Fibroblast of lung (primary cell): ENCODE measurements at regions not wholly inside any gene's neighbourhood (a gene's known extent, or its start where the extent isn't known, plus 50 kb on each side); places are given as distances from the start of the nearest gene placed in this dataset.

ENCODE experiments used
- DNase-seq, 2 donors: peaks; one replicate each; pipeline versions ENCODE4 v3.0.0 to v3.0.0-alpha.2; 2010; ENCODE audit warnings: low read depth in 2 of 2
- H2AFZ ChIP-seq: 2 replicates; pipeline ENCODE4 v1.5.1; 2012; ENCODE audit warnings: low read length, control low read depth, inconsistent platforms
- H3K27ac ChIP-seq: 2 replicates; pipeline ENCODE4 v1.5.1; 2011; ENCODE audit warnings: low read length, control low read depth; ENCODE audit not compliant: insufficient read depth
- H3K27me3 ChIP-seq: 2 replicates; pipeline ENCODE4 v1.5.1; 2011; ENCODE audit warnings: mild to moderate bottlenecking, low read length; ENCODE audit not compliant: control insufficient read depth, insufficient read depth
- H3K36me3 ChIP-seq: 2 replicates; pipeline ENCODE4 v1.5.1; 2011; ENCODE audit warnings: low read length; ENCODE audit not compliant: control insufficient read depth, insufficient read depth
- H3K4me1 ChIP-seq: 2 replicates; pipeline ENCODE4 v1.5.1; 2011; ENCODE audit warnings: low read length; ENCODE audit not compliant: control insufficient read depth, insufficient read depth; ENCODE audit errors: extremely low read depth
- H3K4me2 ChIP-seq: 2 replicates; pipeline ENCODE4 v1.5.1; 2011; ENCODE audit warnings: low read length, control low read depth; ENCODE audit not compliant: insufficient read depth; ENCODE audit errors: extremely low read depth
- H3K4me3 ChIP-seq, 4 experiments: fragments of 200-600 bp in 1 of 4; sonication (generic) in 1 of 4; replicated peaks in 1 of 4; 2 replicates each; pipeline ENCODE4 v1.5.1; 2011 to 2016; ENCODE audit warnings: low read length in 4 of 4, low read depth in 3 of 4, mild to moderate bottlenecking in 3 of 4, control low read depth in 2 of 4, inconsistent platforms in 1 of 4, mixed read lengths in 1 of 4; ENCODE audit not compliant: insufficient read depth in 1 of 4; ENCODE audit errors: control extremely low read depth in 1 of 4
- H3K79me2 ChIP-seq: 2 replicates; pipeline ENCODE4 v1.5.1; 2012; ENCODE audit warnings: mild to moderate bottlenecking, low read length, inconsistent platforms; ENCODE audit not compliant: control insufficient read depth, insufficient read depth
- H3K9ac ChIP-seq: 2 replicates; pipeline ENCODE4 v1.5.1; 2011; ENCODE audit warnings: mild to moderate bottlenecking, low read length, control low read depth; ENCODE audit not compliant: insufficient read depth
- H3K9me3 ChIP-seq: 2 replicates; pipeline ENCODE4 v1.5.1; 2012; ENCODE audit warnings: low read depth, low read length; ENCODE audit not compliant: control insufficient read depth, insufficient read depth
- H4K20me1 ChIP-seq: 2 replicates; pipeline ENCODE4 v1.5.1; 2011; ENCODE audit warnings: low read length; ENCODE audit not compliant: control insufficient read depth, insufficient read depth; ENCODE audit errors: extremely low read depth
- EZH2 ChIP-seq: IDR thresholded peaks from 2 replicates; pipeline ENCODE4 v1.5.1; 2012; ENCODE audit warnings: low read length, control low read depth, mild to moderate bottlenecking; ENCODE audit errors: missing control alignments
- TF ChIP-seq, protein P1 (sequence below), 2 donors: IDR thresholded peaks in 1 of 2; conservative IDR thresholded peaks in 1 of 2; 1 replicate in 1 of 2; 2 replicates in 1 of 2; pipeline ENCODE4 v1.5.1; 2011 to 2012; ENCODE audit warnings: low read length in 2 of 2, control low read depth in 1 of 2, inconsistent platforms in 1 of 2, low read depth in 1 of 2, mild to moderate bottlenecking in 1 of 2

DNA sequence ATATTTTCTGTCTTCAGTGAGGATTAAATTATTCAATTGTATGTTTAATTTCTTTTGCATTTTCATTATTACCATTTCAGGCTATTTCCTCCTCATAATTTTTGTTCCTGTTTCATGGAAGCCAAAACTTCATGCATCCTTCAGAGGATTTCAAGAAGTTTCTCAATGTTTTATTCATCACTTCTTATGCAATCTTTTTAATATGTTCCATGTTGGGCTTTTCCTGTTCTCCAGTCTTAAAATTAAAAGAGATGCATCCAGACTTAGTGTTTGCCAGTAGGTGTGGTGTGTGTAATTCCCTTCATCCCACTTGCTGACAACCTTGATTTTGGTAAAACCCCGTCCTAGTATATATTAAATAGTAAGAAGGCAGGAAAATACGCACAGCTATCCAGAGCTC lies 190.0 kb downstream of the EN1 start:
- no peak overlapping the region for H3K4me3 ChIP-seq
- no peaks in the 10 kb centered on the region for H4K20me1 ChIP-seq
- DNase-seq: no peak
- TF ChIP-seq, protein P1, sequence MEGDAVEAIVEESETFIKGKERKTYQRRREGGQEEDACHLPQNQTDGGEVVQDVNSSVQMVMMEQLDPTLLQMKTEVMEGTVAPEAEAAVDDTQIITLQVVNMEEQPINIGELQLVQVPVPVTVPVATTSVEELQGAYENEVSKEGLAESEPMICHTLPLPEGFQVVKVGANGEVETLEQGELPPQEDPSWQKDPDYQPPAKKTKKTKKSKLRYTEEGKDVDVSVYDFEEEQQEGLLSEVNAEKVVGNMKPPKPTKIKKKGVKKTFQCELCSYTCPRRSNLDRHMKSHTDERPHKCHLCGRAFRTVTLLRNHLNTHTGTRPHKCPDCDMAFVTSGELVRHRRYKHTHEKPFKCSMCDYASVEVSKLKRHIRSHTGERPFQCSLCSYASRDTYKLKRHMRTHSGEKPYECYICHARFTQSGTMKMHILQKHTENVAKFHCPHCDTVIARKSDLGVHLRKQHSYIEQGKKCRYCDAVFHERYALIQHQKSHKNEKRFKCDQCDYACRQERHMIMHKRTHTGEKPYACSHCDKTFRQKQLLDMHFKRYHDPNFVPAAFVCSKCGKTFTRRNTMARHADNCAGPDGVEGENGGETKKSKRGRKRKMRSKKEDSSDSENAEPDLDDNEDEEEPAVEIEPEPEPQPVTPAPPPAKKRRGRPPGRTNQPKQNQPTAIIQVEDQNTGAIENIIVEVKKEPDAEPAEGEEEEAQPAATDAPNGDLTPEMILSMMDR (conservative IDR thresholded peaks at IDR 0.05 in 1 of 2, IDR thresholded peaks at IDR 0.05 in 1 of 2; ENCODE audit: low read depth in 1 of 2, low read length in 2 of 2): no peak
- no peak for TF ChIP-seq EZH2
- H3K9me3 ChIP-seq: no peaks in the 10 kb centered on the region
- no peak overlapping the region for H3K9ac ChIP-seq
- H3K79me2 ChIP-seq: no peaks in the 10 kb centered on the region
- no peak overlapping the region for H3K4me2 ChIP-seq
- no peaks in the 10 kb centered on the region for H3K27me3 ChIP-seq
- no peak overlapping the region for H2AFZ ChIP-seq
- no peaks in the 10 kb centered on the region for H3K4me1 ChIP-seq
- H3K27ac ChIP-seq: no peak overlapping the region
- H3K36me3 ChIP-seq: no peaks in the 10 kb centered on the region

GRCh38 chr2:118654945-118655344 lies 192.5 kb downstream of the EN1 start:
- Histone ChIP-seq H3K4me1 (no peaks in the 10 kb centered on the region), H3K27me3 (no peaks in the 10 kb centered on the region), H3K4me3 (no peak overlapping the region), H3K4me2 (no peak overlapping the region), H3K27ac (no peak overlapping the region), H3K9ac (no peak overlapping the region), H4K20me1 (no peaks in the 10 kb centered on the region), H3K79me2 (no peaks in the 10 kb centered on the region), H3K9me3 (no peaks in the 10 kb centered on the region), H3K36me3 (no peaks in the 10 kb centered on the region), H2AFZ (no peak overlapping the region)
- TF ChIP-seq EZH2: no peak
- TF ChIP-seq, protein P1 (conservative IDR thresholded peaks at IDR 0.05 in 1 of 2, IDR thresholded peaks at IDR 0.05 in 1 of 2; ENCODE audit: low read depth in 1 of 2, low read length in 2 of 2): no peak
- DNase-seq: peak; percentile 71 to 90

- Histone ChIP-seq H3K79me2 (no peaks in the 10 kb centered on the region), H3K9ac (no peak overlapping the region), H3K27me3 (no peaks in the 10 kb centered on the region), H3K27ac (no peak overlapping the region), H4K20me1 (no peaks in the 10 kb centered on the region), H3K9me3 (no peaks in the 10 kb centered on the region), H3K36me3 (no peaks in the 10 kb centered on the region), H2AFZ (no peak overlapping the region), H3K4me2 (no peak overlapping the region), H3K4me3 (no peak overlapping the region), H3K4me1 (no peaks in the 10 kb centered on the region)
- no peak for DNase-seq
- TF ChIP-seq EZH2: no peak
Observed at GRCh38 chr2:118650327-118650726, 197.1 kb downstream of the EN1 start.
